CD4-positive, alpha-beta T cell treated with Interleukin-6 at 100 ng/mL for 8 hours (primary cell): ENCODE measurements at regions not wholly inside any gene's neighbourhood (a gene's known extent, or its start where the extent isn't known, plus 50 kb on each side); places are given as distances from the start of the nearest gene placed in this dataset.

Experiments used
- DNase-seq: peaks from one replicate; pipeline ENCODE4 v3.0.0-alpha.2; 2020; ENCODE audit warnings: mixed read lengths, low spot score

GRCh38 chr2:120978359-120979050 is 242.8 kb downstream of the GLI2 start:
- no peak for DNase-seq

- no peak for DNase-seq
Observed at GRCh38 chr2:120979398-120979797, 243.7 kb downstream of the GLI2 start.

- no peak for DNase-seq
Observed at GRCh38 chr2:120979921-120980320, 244.3 kb downstream of the GLI2 start.

- no peak for DNase-seq
Observed at GRCh38 chr2:120981443-120981842, 245.8 kb downstream of the GLI2 start.

GRCh38 chr2:120982598-120982997 is 246.9 kb downstream of the GLI2 start:
- DNase-seq: no peak

- no peak for DNase-seq
Observed at GRCh38 chr2:120983344-120983743, 247.7 kb downstream of the GLI2 start.

- no peak for DNase-seq
Observed at GRCh38 chr2:120984046-120984445, 248.4 kb downstream of the GLI2 start.

- no peak for DNase-seq
Observed at GRCh38 chr2:120984452-120985173, 248.9 kb downstream of the GLI2 start.

GRCh38 chr2:120985174-120985996 is 249.7 kb downstream of the GLI2 start:
- no peak for DNase-seq

GRCh38 chr2:120985997-120986651 is 250.5 kb downstream of the GLI2 start:
- no peak for DNase-seq

- no peak for DNase-seq
Observed at GRCh38 chr2:120986898-120987650, 251.4 kb downstream of the GLI2 start.

GRCh38 chr2:120988051-120988699 is 252.5 kb downstream of the GLI2 start:
- DNase-seq: no peak

- DNase-seq: no peak
Observed at GRCh38 chr2:120988700-120989511, 253.2 kb downstream of the GLI2 start.

- no peak for DNase-seq
Observed at GRCh38 chr2:120989512-120990441, 254.1 kb downstream of the GLI2 start.

- DNase-seq: no peak
Observed at GRCh38 chr2:120990451-120990871, 254.8 kb downstream of the GLI2 start.

- DNase-seq: no peak
Observed at GRCh38 chr2:120991441-120991840, 255.8 kb downstream of the GLI2 start.

GRCh38 chr2:120992791-120993555 is 257.3 kb downstream of the GLI2 start:
- DNase-seq: no peak

GRCh38 chr2:120993661-120994060 is 258.0 kb downstream of the GLI2 start:
- no peak for DNase-seq
